Stimulated activated naive B cell treated with anti-CD40 and anti-IgM and Interleukin-4, amounts not matched to agents 10 μg/mL and 1 μg/mL and 100 μg/mL, for 72 hours (primary cell): ENCODE measurements at regions not wholly inside any gene's neighbourhood (a gene's known extent, or its start where the extent isn't known, plus 50 kb on each side); places are given as distances from the start of the nearest gene placed in this dataset.

Experiments
- ATAC-seq, 2 donors: fragments of 150-1000 bp; cut with Tn5 transposase; replicated peaks; 2 replicates each; pipeline ENCODE4 v1.10.0; 2021; ENCODE audit warnings: moderate library complexity in 1 of 2
- DNase-seq: peaks from one replicate; pipeline ENCODE4 v3.0.0; 2021
- H3K27ac Mint-ChIP-seq: one replicate; pipeline ENCODE4 v1.8.0; 2022; ENCODE audit warnings: mild to moderate bottlenecking, mixed read lengths
- H3K27me3 Mint-ChIP-seq, 2 donors: one replicate each; pipeline ENCODE4 v1.8.0; 2022; ENCODE audit warnings: mixed read lengths in 2 of 2
- H3K36me3 Mint-ChIP-seq, 2 donors: one replicate each; pipeline ENCODE4 v1.8.0; 2022; ENCODE audit warnings: mixed read lengths in 2 of 2, mild to moderate bottlenecking in 1 of 2
- H3K4me1 Mint-ChIP-seq, 2 donors: one replicate each; pipeline ENCODE4 v1.8.0; 2022; ENCODE audit warnings: mixed read lengths in 2 of 2, mild to moderate bottlenecking in 1 of 2
- H3K4me3 Mint-ChIP-seq, 2 donors: one replicate each; pipeline ENCODE4 v1.8.0; 2022; ENCODE audit warnings: mild to moderate bottlenecking in 2 of 2, mixed read lengths in 2 of 2, moderate library complexity in 1 of 2
- H3K9me3 Mint-ChIP-seq, 2 donors: one replicate each; pipeline ENCODE4 v1.8.0; 2022; ENCODE audit warnings: mixed read lengths in 2 of 2, mild to moderate bottlenecking in 1 of 2

GRCh38 chr3:193850084-193850619, 257.1 kb downstream of the OPA1 start:
- Mint-ChIP-seq H3K4me3 (no peak overlapping the region), H3K27me3 (peaks cover 8 to 17% of the 10 kb centered on the region in 2 donors), H3K9me3 (no peaks in the 10 kb centered on the region), H3K36me3 (no peaks in the 10 kb centered on the region), H3K27ac (no peak overlapping the region), H3K4me1 (peaks cover 5 to 13% of the 10 kb centered on the region in 2 donors)
- ATAC-seq, result no peak
- no peak for DNase-seq

- H3K27me3 Mint-ChIP-seq, result peaks cover 5 to 7% of the 10 kb centered on the region in 2 donors
- no peaks in the 10 kb centered on the region for H3K36me3 Mint-ChIP-seq
- no peak overlapping the region for H3K4me3 Mint-ChIP-seq
- H3K4me1 Mint-ChIP-seq, result peaks cover 0 to 7% of the 10 kb centered on the region in 2 donors
- ATAC-seq, result no peak
- no peak overlapping the region for H3K27ac Mint-ChIP-seq
- DNase-seq, result no peak
- no peaks in the 10 kb centered on the region for H3K9me3 Mint-ChIP-seq
These were observed 258.4 kb downstream of the OPA1 start for GRCh38 chr3:193851428-193851847.

GRCh38 chr3:193851941-193852674, 259.1 kb downstream of the OPA1 start:
- Mint-ChIP-seq H3K4me1 (peaks cover 0 to 7% of the 10 kb centered on the region in 2 donors), H3K4me3 (no peak overlapping the region), H3K9me3 (no peaks in the 10 kb centered on the region), H3K27ac (no peak overlapping the region), H3K36me3 (no peaks in the 10 kb centered on the region), H3K27me3 (peaks cover under 1 to 5% of the 10 kb centered on the region in 2 donors)
- ATAC-seq, result no peak
- no peak for DNase-seq

GRCh38 chr3:193852901-193853300, 259.9 kb downstream of the OPA1 start:
- H3K9me3 Mint-ChIP-seq, result no peaks in the 10 kb centered on the region
- peaks cover 0 to 7% of the 10 kb centered on the region in 2 donors for H3K4me1 Mint-ChIP-seq
- peaks cover 0 to 1% of the 10 kb centered on the region in 2 donors for H3K27me3 Mint-ChIP-seq
- no peak overlapping the region for H3K4me3 Mint-ChIP-seq
- DNase-seq, result no peak
- ATAC-seq, result no peak
- no peaks in the 10 kb centered on the region for H3K36me3 Mint-ChIP-seq
- no peak overlapping the region for H3K27ac Mint-ChIP-seq

- H3K4me1 Mint-ChIP-seq, result peaks cover 0 to 7% of the 10 kb centered on the region in 2 donors
- H3K9me3 Mint-ChIP-seq, result no peaks in the 10 kb centered on the region
- no peak overlapping the region for H3K27ac Mint-ChIP-seq
- no peaks in the 10 kb centered on the region for H3K27me3 Mint-ChIP-seq
- no peak overlapping the region for H3K4me3 Mint-ChIP-seq
- no peaks in the 10 kb centered on the region for H3K36me3 Mint-ChIP-seq
- DNase-seq (no peak), ATAC-seq (peak in 1 of 2 donors; percentile 22)
These were observed 260.7 kb downstream of the OPA1 start for GRCh38 chr3:193853511-193854219.

GRCh38 chr3:193857996-193858395, 265.0 kb downstream of the OPA1 start:
- Mint-ChIP-seq H3K4me3 (no peak overlapping the region), H3K36me3 (no peaks in the 10 kb centered on the region), H3K9me3 (no peaks in the 10 kb centered on the region), H3K27me3 (peaks cover 8% of the 10 kb centered on the region in 2 donors), H3K4me1 (peaks cover 3 to 7% of the 10 kb centered on the region in 2 donors), H3K27ac (no peak overlapping the region)
- no peak for DNase-seq
- ATAC-seq, result no peak

GRCh38 chr3:193859195-193859594, 266.2 kb downstream of the OPA1 start:
- H3K36me3 Mint-ChIP-seq, result no peaks in the 10 kb centered on the region
- H3K9me3 Mint-ChIP-seq, result no peaks in the 10 kb centered on the region
- H3K4me3 Mint-ChIP-seq, result no peak overlapping the region
- H3K4me1 Mint-ChIP-seq, result peaks cover 0 to 3% of the 10 kb centered on the region in 2 donors
- ATAC-seq (peak in 1 of 2 donors; percentile 61), DNase-seq (no peak)
- H3K27ac Mint-ChIP-seq, result peak overlapping the region; percentile 11
- peaks cover 8% of the 10 kb centered on the region in 2 donors for H3K27me3 Mint-ChIP-seq

- ATAC-seq, result no peak
- H3K4me1 Mint-ChIP-seq, result peaks cover 13 to 14% of the 10 kb centered on the region in 2 donors
- H3K27me3 Mint-ChIP-seq, result peaks cover 8% of the 10 kb centered on the region in 2 donors
- H3K9me3 Mint-ChIP-seq, result no peaks in the 10 kb centered on the region
- H3K36me3 Mint-ChIP-seq, result no peaks in the 10 kb centered on the region
- no peak for DNase-seq
- H3K4me3 Mint-ChIP-seq, result no peak overlapping the region
- no peak overlapping the region for H3K27ac Mint-ChIP-seq
These were observed 268.0 kb downstream of the OPA1 start for GRCh38 chr3:193861012-193861411.

- H3K9me3 Mint-ChIP-seq, result no peaks in the 10 kb centered on the region
- ATAC-seq, result no peak
- H3K4me3 Mint-ChIP-seq, result no peak overlapping the region
- H3K4me1 Mint-ChIP-seq, result peaks cover 28 to 32% of the 10 kb centered on the region in 2 donors
- H3K27me3 Mint-ChIP-seq, result peaks cover 8% of the 10 kb centered on the region in 2 donors
- no peak overlapping the region for H3K27ac Mint-ChIP-seq
- H3K36me3 Mint-ChIP-seq, result no peaks in the 10 kb centered on the region
- DNase-seq, result no peak
These were observed 269.8 kb downstream of the OPA1 start for GRCh38 chr3:193862843-193863242.

GRCh38 chr3:193863657-193864357, 270.8 kb downstream of the OPA1 start:
- Mint-ChIP-seq H3K27me3 (peaks cover 8% of the 10 kb centered on the region in 2 donors), H3K4me3 (no peak overlapping the region), H3K27ac (no peak overlapping the region), H3K9me3 (no peaks in the 10 kb centered on the region), H3K4me1 (peaks cover 37 to 42% of the 10 kb centered on the region in 2 donors), H3K36me3 (no peaks in the 10 kb centered on the region)
- ATAC-seq (no peak), DNase-seq (no peak)

- DNase-seq (no peak), ATAC-seq (peak; percentile 94 to 95)
- no peaks in the 10 kb centered on the region for H3K9me3 Mint-ChIP-seq
- H3K4me3 Mint-ChIP-seq, result peak overlapping the region; percentile 7 to 37
- no peak overlapping the region for H3K27ac Mint-ChIP-seq
- H3K27me3 Mint-ChIP-seq, result peaks cover 8% of the 10 kb centered on the region in 2 donors
- no peaks in the 10 kb centered on the region for H3K36me3 Mint-ChIP-seq
- H3K4me1 Mint-ChIP-seq, result peaks cover 46 to 57% of the 10 kb centered on the region in 2 donors
These were observed 270.6 kb upstream of the HES1 start for GRCh38 chr3:193865339-193865738.

GRCh38 chr3:193865896-193866480, 270.0 kb upstream of the HES1 start:
- peaks cover 8% of the 10 kb centered on the region in 2 donors for H3K27me3 Mint-ChIP-seq
- peak overlapping the region; percentile 7 to 37 for H3K4me3 Mint-ChIP-seq
- H3K36me3 Mint-ChIP-seq, result no peaks in the 10 kb centered on the region
- H3K27ac Mint-ChIP-seq, result peak overlapping the region; percentile 4
- ATAC-seq (peak; percentile 4 to 12), DNase-seq (no peak)
- peaks cover 52 to 64% of the 10 kb centered on the region in 2 donors for H3K4me1 Mint-ChIP-seq
- no peaks in the 10 kb centered on the region for H3K9me3 Mint-ChIP-seq

GRCh38 chr3:193868590-193868989, 267.4 kb upstream of the HES1 start:
- peaks cover 69 to 86% of the 10 kb centered on the region in 2 donors for H3K4me1 Mint-ChIP-seq
- ATAC-seq (peak; percentile 8 to 10), DNase-seq (no peak)
- peak overlapping the region; percentile 5 to 12 for H3K4me3 Mint-ChIP-seq
- peak overlapping the region; percentile 43 for H3K27ac Mint-ChIP-seq
- H3K9me3 Mint-ChIP-seq, result no peaks in the 10 kb centered on the region
- H3K27me3 Mint-ChIP-seq, result no peaks in the 10 kb centered on the region
- H3K36me3 Mint-ChIP-seq, result no peaks in the 10 kb centered on the region
